Stimulated activated CD8-positive, alpha-beta memory T cell treated with anti-CD3 and anti-CD28 coated beads, Interleukin-7, amount 100 ng/mL, for 1 hour (primary cell): ENCODE measurements at regions not wholly inside any gene's neighbourhood (a gene's known extent, or its start where the extent isn't known, plus 50 kb on each side); places are given as distances from the start of the nearest gene placed in this dataset.

Experiments
- DNase-seq, 2 donors: peaks; one replicate each; pipeline ENCODE4 v3.0.0-alpha.2; 2020; ENCODE audit warnings: low read depth in 2 of 2

- DNase-seq: no peak
These were observed 629.9 kb downstream of the DIAPH3 start for GRCh38 chr13:59533561-59534555.

GRCh38 chr13:59534806-59535205, 628.9 kb downstream of the DIAPH3 start:
- no peak for DNase-seq

- DNase-seq: no peak
These were observed 626.2 kb downstream of the DIAPH3 start for GRCh38 chr13:59537500-59537899.

GRCh38 chr13:59538512-59538911, 625.2 kb downstream of the DIAPH3 start:
- no peak for DNase-seq

- no peak for DNase-seq
These were observed 621.4 kb downstream of the DIAPH3 start for GRCh38 chr13:59542303-59542702.

GRCh38 chr13:59543418-59543817, 620.3 kb downstream of the DIAPH3 start:
- DNase-seq: no peak

GRCh38 chr13:59545007-59545406, 618.7 kb downstream of the DIAPH3 start:
- DNase-seq: no peak

GRCh38 chr13:59546178-59546577, 617.5 kb downstream of the DIAPH3 start:
- DNase-seq: no peak

- DNase-seq: no peak
These were observed 615.8 kb downstream of the DIAPH3 start for GRCh38 chr13:59547950-59548349.

- DNase-seq: no peak
These were observed 600.8 kb downstream of the DIAPH3 start for GRCh38 chr13:59562924-59563323.

GRCh38 chr13:59566561-59566960, 597.2 kb downstream of the DIAPH3 start:
- no peak for DNase-seq

GRCh38 chr13:59568306-59568705, 595.4 kb downstream of the DIAPH3 start:
- DNase-seq: no peak

GRCh38 chr13:59570204-59570603, 593.5 kb downstream of the DIAPH3 start:
- no peak for DNase-seq

GRCh38 chr13:59584101-59584500, 579.6 kb downstream of the DIAPH3 start:
- no peak for DNase-seq

GRCh38 chr13:59584761-59585670, 578.7 kb downstream of the DIAPH3 start:
- DNase-seq: no peak

GRCh38 chr13:59587030-59587429, 576.7 kb downstream of the DIAPH3 start:
- DNase-seq: no peak

GRCh38 chr13:59587971-59588716, 575.6 kb downstream of the DIAPH3 start:
- no peak for DNase-seq

- DNase-seq: no peak
These were observed 575.0 kb downstream of the DIAPH3 start for GRCh38 chr13:59588717-59589067.

GRCh38 chr13:59601993-59602392, 561.7 kb downstream of the DIAPH3 start:
- no peak for DNase-seq

- DNase-seq: no peak
These were observed 560.1 kb downstream of the DIAPH3 start for GRCh38 chr13:59603646-59604045.

GRCh38 chr13:59607172-59607571, 556.6 kb downstream of the DIAPH3 start:
- DNase-seq: no peak

GRCh38 chr13:59607780-59608233, 555.9 kb downstream of the DIAPH3 start:
- DNase-seq: no peak
